K562 (cell line): ENCODE measurements at regions not wholly inside any gene's neighbourhood (a gene's known extent, or its start where the extent isn't known, plus 50 kb on each side); places are given as distances from the start of the nearest gene placed in this dataset.

ENCODE experiments used
- ATAC-seq: fragments of 200-7000 bp; cut with Tn5 transposase; 3 replicates; pipeline ENCODE4 v1.9.1; 2020; ENCODE audit warnings: moderate library complexity
- BruUV-seq: library from RNA; stranded (reverse); fragments of 400-500 nt; replicated peaks from 2 replicates; lab custom pipeline; 2021; lab: Mats Ljungman, UMichigan
- CTCF ChIA-PET: fragments of 300-600 bp; formaldehyde crosslinking; extraction: SDS; loops from one replicate; lab custom pipeline; 2021; ENCODE audit warnings: low intra/inter-chr PET ratio; lab: Yijun Ruan, JAX
- POLR2A ChIA-PET: fragments of 300-600, 350-650 bp; sonication (Branson Sonifier 250); formaldehyde crosslinking; extraction: SDS; loops from one replicate; lab custom pipeline; 2021; ENCODE audit warnings: antibody characterized with exemption, inconsistent platforms; lab: Yijun Ruan, JAX
- DNase-seq, 4 experiments: peaks; one replicate each; pipeline versions ENCODE4 v3.0.0 to v3.0.0-alpha.2; 2011 to 2018; ENCODE audit warnings: low spot score in 3 of 4, mixed read lengths in 3 of 4; ENCODE audit errors: extremely low read depth in 1 of 4
- FAIRE-seq: peaks from 2 replicates; lab custom pipeline; 2011; peaks lifted over from hg19 to GRCh38; lab: Jason Lieb, UNC
- H2AFZ ChIP-seq: 2 replicates; pipeline ENCODE4 v1.6.0; 2011; ENCODE audit warnings: low read depth, low read length, control low read depth, inconsistent platforms
- H3K27ac ChIP-seq: fragments of 200-600 bp; 3 replicates; pipeline ENCODE4 v1.8.0; 2011; ENCODE audit warnings: low read depth, mild to moderate bottlenecking, control low read depth, inconsistent platforms, low read length, moderate library complexity, mixed read lengths; ENCODE audit errors: extremely low read depth
- H3K27me3 ChIP-seq, 2 experiments: fragments of 300-600 bp in 1 of 2; 2 replicates in 1 of 2; 3 replicates in 1 of 2; pipeline versions ENCODE4 v1.6.0 to v1.8.0; 2011; ENCODE audit warnings: inconsistent platforms in 2 of 2, low read length in 2 of 2, mild to moderate bottlenecking in 1 of 2, mixed read lengths in 1 of 2, moderate library complexity in 1 of 2; ENCODE audit not compliant: control insufficient read depth in 2 of 2, insufficient read depth in 2 of 2
- H3K36me3 ChIP-seq: fragments of 300-600 bp; 3 replicates; pipeline ENCODE4 v1.8.0; 2011; ENCODE audit warnings: mild to moderate bottlenecking, low read length, inconsistent platforms; ENCODE audit not compliant: control insufficient read depth, insufficient read depth
- H3K4me1 ChIP-seq, 2 experiments: fragments of 200-600 bp in 1 of 2; replicated peaks in 1 of 2; 2 replicates in 1 of 2; 3 replicates in 1 of 2; pipeline versions ENCODE4 v1.5.1 to v1.8.0; 2011; ENCODE audit warnings: inconsistent platforms in 2 of 2, low read length in 2 of 2, mild to moderate bottlenecking in 1 of 2, mixed read lengths in 1 of 2, moderate library complexity in 1 of 2; ENCODE audit not compliant: control insufficient read depth in 2 of 2, insufficient read depth in 2 of 2
- H3K4me2 ChIP-seq: 2 replicates; pipeline ENCODE4 v1.6.1; 2011; ENCODE audit warnings: low read length, control low read depth, inconsistent platforms, mixed read lengths; ENCODE audit not compliant: insufficient read depth
- H3K4me3 ChIP-seq: fragments of 200-600 bp; sonication (generic), shearing (Covaris generic); 2 replicates; pipeline ENCODE4 v1.5.1; 2016; ENCODE audit warnings: control low read depth, inconsistent platforms
- H3K79me2 ChIP-seq: fragments of 200-600 bp; 3 replicates; pipeline ENCODE4 v1.8.0; 2011; ENCODE audit warnings: low read length, inconsistent platforms; ENCODE audit not compliant: control insufficient read depth, insufficient read depth
- H3K9ac ChIP-seq, 2 experiments: 2 replicates each; pipeline versions ENCODE4 v1.6.0 to v1.6.1; 2011; ENCODE audit warnings: low read depth in 2 of 2, low read length in 2 of 2, control low read depth in 1 of 2, inconsistent platforms in 1 of 2, mild to moderate bottlenecking in 1 of 2, mixed read lengths in 1 of 2; ENCODE audit not compliant: insufficient read depth in 1 of 2
- H3K9me1 ChIP-seq: one replicate; pipeline ENCODE4 v1.6.0; 2011; ENCODE audit warnings: inconsistent platforms, mild to moderate bottlenecking, low read length, moderate library complexity; ENCODE audit not compliant: control insufficient read depth, insufficient read depth
- H3K9me3 ChIP-seq: replicated peaks from 2 replicates; pipeline ENCODE4 v1.5.1; 2011; ENCODE audit warnings: low read depth, low read length, inconsistent platforms; ENCODE audit not compliant: control insufficient read depth, insufficient read depth
- H4K20me1 ChIP-seq: replicated peaks from 2 replicates; pipeline ENCODE4 v1.6.1; 2011; ENCODE audit warnings: low read length, inconsistent platforms, mixed read lengths; ENCODE audit not compliant: control insufficient read depth, insufficient read depth
- BMI1 ChIP-seq: fragments of 150-350 bp; IDR thresholded peaks from 2 replicates; pipeline ENCODE4 v1.6.1; 2014; ENCODE audit warnings: low read length
- CREM ChIP-seq: IDR thresholded peaks from 2 replicates; pipeline ENCODE4 v1.6.1; 2014; ENCODE audit warnings: antibody characterized with exemption, low read depth
- ESRRB ChIP-seq: fragments of 250-450 bp; sonication (Bioruptor Pico); IDR thresholded peaks from 2 replicates; pipeline ENCODE4 v1.5.0; 2020; ENCODE audit warnings: mild to moderate bottlenecking, moderate library complexity, borderline replicate concordance
- ETV1 ChIP-seq: fragments of 450-650 bp; conservative IDR thresholded peaks from 2 replicates; pipeline ENCODE4 v1.6.1; 2016; ENCODE audit warnings: missing genetic modification characterization, control low read depth, low read depth, missing compliant biosample characterization
- FOS ChIP-seq: IDR thresholded peaks from 3 replicates; pipeline ENCODE4 v1.6.1; 2011; ENCODE audit not compliant: insufficient read length; ENCODE audit errors: extremely low read depth
- MTA2 ChIP-seq: fragments of 450-650 bp; IDR thresholded peaks from 2 replicates; pipeline ENCODE4 v1.6.1; 2016; ENCODE audit warnings: low read depth
- NCOA6 ChIP-seq: fragments of 450-650 bp; IDR thresholded peaks from 2 replicates; pipeline ENCODE4 v1.6.1; 2017; ENCODE audit warnings: mild to moderate bottlenecking
- RBM25 ChIP-seq: fragments of 200-400 bp; formaldehyde crosslinking; IDR thresholded peaks from 2 replicates; pipeline ENCODE4 v1.6.1; 2018; ENCODE audit warnings: low read length, low read depth, moderate library complexity; ENCODE audit not compliant: severe bottlenecking
- SREBF1 ChIP-seq: fragments of 150-350 bp; IDR thresholded peaks from 2 replicates; pipeline ENCODE4 v1.6.1; 2014; ENCODE audit warnings: antibody characterized with exemption, low read depth, low read length, borderline replicate concordance
- SUPT5H ChIP-seq: fragments of 450-650 bp; IDR thresholded peaks from 2 replicates; pipeline ENCODE4 v1.6.1; 2016
- ZNF124 ChIP-seq: sonication (generic); formaldehyde crosslinking; IDR thresholded peaks from 2 replicates; pipeline ENCODE4 v1.8.1; 2022; ENCODE audit warnings: missing genetic modification reagents
- ZNF384 ChIP-seq: IDR thresholded peaks from 2 replicates; pipeline ENCODE4 v1.6.1; 2012; ENCODE audit warnings: low read depth, low read length, improper control_type of control experiment
- WGBS: fragments of 100-300 bp; shearing (Covaris generic); methylation state at CpG from one replicate; pipeline ENCODE4 v1.1.6; 2016; ENCODE audit warnings: low coverage, mixed read lengths; ENCODE audit not compliant: insufficient coverage; ENCODE audit errors: missing lambda C conversion rate; 5-methylcytosine and 5-hydroxymethylcytosine counted together
- in situ Hi-C: fragments of 300-500 bp; cut with MboI; formaldehyde crosslinking; loops from 4 replicates; pipeline ENCODE4 v1.15.0; 2018; ENCODE audit warnings: inconsistent platforms, mixed read lengths
- intact Hi-C: fragments of 100-400 bp; cut with micrococcal nuclease; formaldehyde crosslinking; loops from 2 replicates; pipeline ENCODE4 v1.14.2; 2022
- TF ChIP-seq, protein P1 (sequence below): sonication (generic); formaldehyde crosslinking; IDR thresholded peaks from 2 replicates; pipeline ENCODE4 v1.8.0; 2023; ENCODE audit warnings: mild to moderate bottlenecking, missing genetic modification reagents
- TF ChIP-seq, protein P2 (sequence below): fragments of 250-450 bp; sonication (Bioruptor Pico); IDR thresholded peaks from 2 replicates; pipeline ENCODE4 v1.8.0; 2022; ENCODE audit warnings: inconsistent platforms, mild to moderate bottlenecking, moderate library complexity, borderline replicate concordance
- TF ChIP-seq, protein P3 (sequence below): fragments of 250-450 bp; sonication (Bioruptor Pico); IDR thresholded peaks from 2 replicates; pipeline ENCODE4 v1.5.0; 2021

DNA sequence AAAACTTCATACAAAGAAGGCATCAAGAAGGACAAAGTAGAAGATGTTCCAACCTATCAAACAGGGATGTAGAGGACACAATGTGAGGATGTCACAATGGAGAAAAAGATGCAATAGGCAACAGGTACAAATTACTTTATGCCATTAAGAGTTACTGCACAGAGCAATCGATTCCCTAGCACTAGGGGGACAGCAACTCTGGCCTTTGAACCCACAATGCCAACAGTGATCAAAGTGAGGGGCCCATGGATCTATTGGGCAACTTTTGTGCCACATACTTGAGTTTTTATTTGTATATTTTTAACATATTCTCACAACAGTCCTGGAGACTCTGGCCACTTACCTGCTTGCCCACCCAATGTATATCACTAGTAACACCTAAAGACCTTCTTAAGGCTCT lies 220.2 kb downstream of the HNMT start:
- ChIA-PET POLR2A (no interaction called here), CTCF (no interaction called here)
- Histone ChIP-seq H3K9me3 (no peaks in the 10 kb centered on the region), H3K4me2 (no peak overlapping the region), H4K20me1 (no peaks in the 10 kb centered on the region), H3K79me2 (no peaks in the 10 kb centered on the region), H3K27ac (no peak overlapping the region), H2AFZ (no peak overlapping the region), H3K36me3 (no peaks in the 10 kb centered on the region), H3K4me1 (no peaks in the 10 kb centered on the region), H3K9ac (no peak overlapping the region), H3K27me3 (no peaks in the 10 kb centered on the region), H3K9me1 (no peaks in the 10 kb centered on the region), H3K4me3 (no peak overlapping the region)
- intact Hi-C loops (no loop called here), in situ Hi-C loops (no loop called here)
- no peak for TF ChIP-seq ETV1
- no peak for TF ChIP-seq FOS
- TF ChIP-seq ESRRB (CRISPR knock-in tag): no peak
- no peak for TF ChIP-seq NCOA6
- TF ChIP-seq CREM: no peak
- TF ChIP-seq, protein P1, sequence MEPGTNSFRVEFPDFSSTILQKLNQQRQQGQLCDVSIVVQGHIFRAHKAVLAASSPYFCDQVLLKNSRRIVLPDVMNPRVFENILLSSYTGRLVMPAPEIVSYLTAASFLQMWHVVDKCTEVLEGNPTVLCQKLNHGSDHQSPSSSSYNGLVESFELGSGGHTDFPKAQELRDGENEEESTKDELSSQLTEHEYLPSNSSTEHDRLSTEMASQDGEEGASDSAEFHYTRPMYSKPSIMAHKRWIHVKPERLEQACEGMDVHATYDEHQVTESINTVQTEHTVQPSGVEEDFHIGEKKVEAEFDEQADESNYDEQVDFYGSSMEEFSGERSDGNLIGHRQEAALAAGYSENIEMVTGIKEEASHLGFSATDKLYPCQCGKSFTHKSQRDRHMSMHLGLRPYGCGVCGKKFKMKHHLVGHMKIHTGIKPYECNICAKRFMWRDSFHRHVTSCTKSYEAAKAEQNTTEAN (CRISPR knock-in tag): no peak
- TF ChIP-seq, protein P2, sequence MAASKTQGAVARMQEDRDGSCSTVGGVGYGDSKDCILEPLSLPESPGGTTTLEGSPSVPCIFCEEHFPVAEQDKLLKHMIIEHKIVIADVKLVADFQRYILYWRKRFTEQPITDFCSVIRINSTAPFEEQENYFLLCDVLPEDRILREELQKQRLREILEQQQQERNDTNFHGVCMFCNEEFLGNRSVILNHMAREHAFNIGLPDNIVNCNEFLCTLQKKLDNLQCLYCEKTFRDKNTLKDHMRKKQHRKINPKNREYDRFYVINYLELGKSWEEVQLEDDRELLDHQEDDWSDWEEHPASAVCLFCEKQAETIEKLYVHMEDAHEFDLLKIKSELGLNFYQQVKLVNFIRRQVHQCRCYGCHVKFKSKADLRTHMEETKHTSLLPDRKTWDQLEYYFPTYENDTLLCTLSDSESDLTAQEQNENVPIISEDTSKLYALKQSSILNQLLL: no peak
- TF ChIP-seq BMI1: no peak
- TF ChIP-seq ZNF124 (CRISPR knock-in tag): no peak
- TF ChIP-seq RBM25: no peak
- no peak for TF ChIP-seq SUPT5H
- TF ChIP-seq, protein P3, sequence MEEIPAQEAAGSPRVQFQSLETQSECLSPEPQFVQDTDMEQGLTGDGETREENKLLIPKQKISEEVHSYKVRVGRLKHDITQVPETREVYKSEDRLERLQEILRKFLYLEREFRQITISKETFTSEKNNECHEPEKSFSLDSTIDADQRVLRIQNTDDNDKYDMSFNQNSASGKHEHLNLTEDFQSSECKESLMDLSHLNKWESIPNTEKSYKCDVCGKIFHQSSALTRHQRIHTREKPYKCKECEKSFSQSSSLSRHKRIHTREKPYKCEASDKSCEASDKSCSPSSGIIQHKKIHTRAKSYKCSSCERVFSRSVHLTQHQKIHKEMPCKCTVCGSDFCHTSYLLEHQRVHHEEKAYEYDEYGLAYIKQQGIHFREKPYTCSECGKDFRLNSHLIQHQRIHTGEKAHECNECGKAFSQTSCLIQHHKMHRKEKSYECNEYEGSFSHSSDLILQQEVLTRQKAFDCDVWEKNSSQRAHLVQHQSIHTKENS (CRISPR knock-in tag): no peak
- no peak for TF ChIP-seq MTA2
- no peak for TF ChIP-seq SREBF1
- no peak for TF ChIP-seq ZNF384
- no peak for ATAC-seq
- no TSS peak for BruUV-seq
- WGBS: 0% methylated on average over 1 of the region's 1 CpG
- FAIRE-seq: no peak
- no peak for DNase-seq
